HG02588 (cell line): ENCODE measurements at regions not wholly inside any gene's neighbourhood (a gene's known extent, or its start where the extent isn't known, plus 50 kb on each side); places are given as distances from the start of the nearest gene placed in this dataset.

ENCODE experiments used
- ATAC-seq: cut with Tn5 transposase; IDR thresholded peaks from one replicate; pipeline ENCODE4 v1.9.1; 2021; ENCODE audit warnings: mild to moderate bottlenecking, moderate library complexity; ENCODE audit not compliant: unreplicated experiment

DNA sequence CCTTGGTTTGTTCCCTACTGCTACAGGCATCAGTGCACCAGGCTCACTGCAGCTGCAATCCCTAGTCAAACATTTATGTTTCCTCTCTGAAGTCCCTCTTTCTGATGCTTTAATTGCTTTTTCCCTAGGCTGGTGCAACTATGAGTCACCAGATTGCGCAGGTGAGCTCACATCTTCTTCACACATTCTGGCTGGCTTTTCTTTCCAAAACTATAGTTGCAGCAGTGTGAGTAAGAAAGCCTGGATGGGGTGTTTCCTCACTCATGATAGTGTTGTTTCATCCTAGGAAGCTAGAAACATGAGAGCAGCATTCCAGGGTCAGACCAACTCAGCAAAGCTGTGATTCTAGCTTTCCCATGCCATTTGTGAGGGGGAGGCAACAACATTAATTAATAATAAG is 296.4 kb downstream of the PAX1 start:
- no peak for ATAC-seq

- ATAC-seq = no peak
Measured at GRCh38 chr20:21995461-21995860, 290.0 kb downstream of the PAX1 start.

DNA sequence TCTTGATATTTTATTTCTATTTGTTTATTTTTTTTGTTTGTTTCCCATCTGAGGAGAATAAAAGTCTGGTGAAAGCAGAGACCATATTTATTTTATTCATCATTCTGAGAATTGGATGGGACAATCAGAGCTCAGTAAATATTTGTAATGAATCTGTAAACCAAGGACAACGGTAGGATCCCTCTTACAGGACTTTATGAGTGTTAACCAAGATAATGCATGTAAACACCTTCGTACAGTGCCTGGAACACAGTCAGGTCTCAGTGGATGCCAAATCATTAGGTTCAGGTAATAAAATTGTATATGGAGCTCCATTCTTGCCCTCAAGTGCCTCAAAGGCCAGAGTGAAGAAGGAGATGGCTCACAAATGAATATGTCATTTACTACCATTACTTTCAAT is 288.7 kb downstream of the PAX1 start:
- no peak for ATAC-seq

- no peak for ATAC-seq
Measured at GRCh38 chr20:21982559-21982958, 277.1 kb downstream of the PAX1 start.

DNA sequence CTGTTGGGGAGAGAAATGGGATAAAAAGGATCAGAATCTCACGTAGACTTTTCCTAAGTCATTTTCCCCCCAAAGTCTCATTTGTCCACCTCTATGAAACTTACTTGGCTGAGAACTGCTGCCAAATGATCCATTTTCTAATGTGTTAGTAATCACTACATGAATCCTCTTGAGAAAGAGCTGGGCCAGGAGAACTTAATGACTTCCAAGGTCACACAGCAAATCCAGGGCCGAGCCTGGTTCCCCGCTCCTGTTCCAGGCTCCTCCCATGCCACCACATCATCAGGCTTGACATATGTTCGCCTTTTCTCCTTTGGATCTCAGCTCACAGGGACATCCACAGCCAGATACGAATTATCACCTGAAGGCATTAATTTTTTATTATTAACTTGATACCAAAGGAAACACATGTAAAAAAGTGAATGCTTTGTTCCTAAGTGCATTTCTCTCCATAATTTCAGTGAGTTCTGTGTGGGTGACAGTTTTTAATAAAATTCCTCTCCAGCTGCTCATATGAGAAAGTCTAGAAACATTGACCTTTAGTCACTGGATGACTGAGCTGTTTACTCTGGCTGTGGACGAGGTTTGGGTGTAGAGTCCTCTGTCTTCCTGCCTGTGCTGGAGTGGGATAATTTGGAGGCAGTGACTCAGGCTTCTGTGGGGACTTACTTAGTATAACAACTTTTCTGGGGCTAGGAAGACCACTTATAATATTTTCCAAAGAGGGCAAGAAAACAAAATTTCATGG is 276.3 kb downstream of the PAX1 start:
- ATAC-seq = no peak

GRCh38 chr20:21981179-21981578 is 275.7 kb downstream of the PAX1 start:
- no peak for ATAC-seq

- no peak for ATAC-seq
Measured at GRCh38 chr20:21971436-21971835, 266.0 kb downstream of the PAX1 start.

DNA sequence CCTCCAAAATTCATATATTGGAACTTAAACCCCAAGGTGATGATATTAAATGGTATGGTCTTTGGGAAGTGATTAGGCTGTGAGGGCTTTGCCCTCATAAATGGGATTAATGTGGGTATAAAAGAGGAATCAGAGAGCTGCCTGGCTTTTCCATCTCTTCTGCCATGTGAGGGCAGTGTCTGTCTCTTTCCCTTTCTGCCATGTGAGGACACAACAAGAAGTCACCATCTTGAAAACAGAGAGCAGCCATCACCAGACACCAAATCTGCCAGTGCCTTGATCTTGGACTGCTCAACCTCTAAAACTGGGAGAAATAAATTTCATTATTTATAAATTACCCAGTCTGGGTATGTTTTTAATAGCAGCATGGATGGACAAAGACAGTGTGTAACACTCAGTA is 263.0 kb downstream of the PAX1 start:
- no peak for ATAC-seq

DNA sequence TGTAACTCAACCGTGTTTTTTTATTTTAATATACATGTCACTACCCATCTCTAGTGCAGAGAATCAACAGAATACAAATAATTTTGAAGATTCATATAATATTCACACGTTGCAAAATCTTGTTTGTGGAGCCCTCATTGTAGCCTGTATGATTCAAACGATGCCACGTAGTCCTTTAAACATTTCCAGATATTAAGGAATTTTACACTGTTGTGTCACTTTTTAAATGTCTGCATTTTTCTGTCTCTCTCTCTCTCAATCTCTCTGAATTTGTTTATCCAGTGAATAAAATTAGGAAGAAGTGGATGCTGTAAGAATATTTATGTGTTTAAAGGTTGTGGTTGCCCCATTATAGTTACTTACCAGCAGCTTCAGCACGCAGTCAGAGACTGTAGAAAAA is 262.0 kb downstream of the PAX1 start:
- no peak for ATAC-seq

DNA sequence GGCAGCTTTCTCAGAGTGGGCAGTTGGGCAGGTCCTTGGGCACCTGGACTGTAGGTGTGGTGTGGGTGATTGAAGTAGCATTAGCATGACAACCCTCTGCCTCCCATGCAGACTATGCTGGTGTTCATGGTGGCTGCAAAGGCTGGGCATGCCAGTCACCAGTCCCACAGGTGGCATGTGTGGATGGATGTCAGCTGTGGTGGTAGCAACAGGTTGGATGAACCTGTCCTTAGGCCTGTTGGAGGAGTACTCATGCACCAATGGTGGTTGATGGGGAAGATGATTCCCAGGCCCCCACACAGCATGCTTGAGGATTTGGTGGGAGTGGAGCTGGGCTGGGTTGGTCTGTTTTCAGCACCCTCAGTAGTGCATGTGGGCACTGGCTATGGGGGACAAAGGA is 251.1 kb downstream of the PAX1 start:
- no peak for ATAC-seq

DNA sequence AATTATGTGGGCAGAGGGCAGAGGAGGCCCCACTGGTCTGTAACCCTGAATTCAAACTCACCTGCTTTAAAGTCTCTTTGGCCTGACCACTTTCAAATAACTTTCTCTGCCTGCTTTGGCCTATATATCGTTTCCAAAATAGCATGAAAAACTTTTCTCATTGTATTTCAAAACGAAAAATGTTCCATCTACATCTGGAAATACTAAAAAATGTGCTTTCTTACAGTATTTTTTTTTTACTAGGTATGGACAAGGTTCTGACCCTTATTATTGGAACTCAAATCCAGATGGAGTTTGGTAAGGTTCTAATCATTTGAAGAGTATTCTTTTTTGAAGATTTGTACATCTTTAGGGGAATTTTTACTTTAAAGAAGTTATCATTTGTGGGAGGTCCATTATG is 241.9 kb downstream of the PAX1 start:
- no peak for ATAC-seq

GRCh38 chr20:21944227-21944626 is 238.8 kb downstream of the PAX1 start:
- no peak for ATAC-seq

DNA sequence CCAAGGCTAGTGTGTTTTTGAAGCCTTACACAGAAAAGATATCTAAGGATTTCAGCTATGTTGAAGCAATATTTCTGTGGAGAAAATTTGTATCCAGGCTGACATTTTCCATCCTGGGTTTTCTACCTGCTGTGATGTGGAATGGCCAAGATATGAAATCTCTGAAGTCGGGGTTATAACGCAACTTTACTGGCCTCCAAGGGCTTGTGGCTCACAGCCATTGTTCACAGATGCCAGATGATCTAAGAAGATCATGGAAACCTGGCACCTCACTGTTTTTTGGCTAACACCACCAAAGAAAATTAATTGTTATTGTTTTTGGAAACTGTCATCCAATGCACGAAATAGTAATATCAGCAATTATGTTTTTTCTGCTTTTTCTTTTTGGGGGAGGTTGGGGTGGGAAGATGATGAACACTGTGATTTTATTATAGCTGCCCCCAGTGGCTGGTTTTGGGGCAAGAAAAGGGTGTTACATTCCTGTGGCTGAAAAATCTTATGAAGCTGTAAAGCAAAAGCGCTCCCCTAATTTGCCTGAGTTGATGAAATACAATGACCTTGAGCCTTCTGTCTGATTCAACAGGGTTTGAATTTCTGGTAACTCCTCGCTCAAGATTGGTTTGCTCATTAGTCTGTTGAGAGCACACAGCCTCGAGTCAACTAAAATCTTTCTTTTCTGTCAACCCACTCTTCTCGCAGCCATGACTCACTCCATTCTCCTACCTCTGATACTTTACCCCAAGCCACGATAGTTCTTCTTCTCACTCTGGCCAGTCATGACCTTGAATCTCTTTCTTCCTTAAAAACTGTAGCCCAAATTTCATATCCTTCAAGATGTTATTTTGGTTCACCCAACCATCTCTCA is 236.7 kb downstream of the PAX1 start:
- no peak for ATAC-seq

DNA sequence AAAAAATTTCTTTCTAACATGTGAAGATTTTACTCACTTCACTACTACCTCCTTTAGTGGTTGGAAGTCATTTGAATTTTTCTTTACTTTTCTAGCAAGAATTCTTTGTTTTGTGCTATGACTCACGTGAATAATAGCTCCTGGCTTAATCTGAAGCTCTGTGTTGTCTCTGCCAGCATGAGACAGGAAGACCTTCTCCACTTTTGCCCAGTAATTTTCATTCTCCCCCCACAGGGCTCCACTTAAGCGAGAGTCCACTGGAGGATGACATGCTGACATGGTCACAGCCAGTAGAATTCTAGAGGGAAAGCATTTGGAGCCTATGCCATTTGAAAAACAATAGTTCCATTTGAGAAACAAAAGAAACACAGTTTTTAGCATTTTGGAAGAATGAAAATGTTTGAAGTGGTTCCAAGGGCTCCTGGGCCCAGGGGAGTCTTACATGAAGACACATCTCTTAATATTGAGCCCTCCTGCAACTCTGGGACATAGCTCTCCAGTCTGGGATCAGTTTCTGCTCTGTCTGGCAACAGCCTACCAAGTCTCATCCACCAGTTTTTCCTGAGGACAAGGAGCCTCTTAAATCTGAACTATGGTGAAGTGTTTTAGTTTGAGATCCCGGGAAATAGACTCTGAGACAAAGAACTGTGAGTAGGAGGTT is 231.4 kb downstream of the PAX1 start:
- ATAC-seq = no peak

GRCh38 chr20:21936261-21936660 is 230.8 kb downstream of the PAX1 start:
- no peak for ATAC-seq

DNA sequence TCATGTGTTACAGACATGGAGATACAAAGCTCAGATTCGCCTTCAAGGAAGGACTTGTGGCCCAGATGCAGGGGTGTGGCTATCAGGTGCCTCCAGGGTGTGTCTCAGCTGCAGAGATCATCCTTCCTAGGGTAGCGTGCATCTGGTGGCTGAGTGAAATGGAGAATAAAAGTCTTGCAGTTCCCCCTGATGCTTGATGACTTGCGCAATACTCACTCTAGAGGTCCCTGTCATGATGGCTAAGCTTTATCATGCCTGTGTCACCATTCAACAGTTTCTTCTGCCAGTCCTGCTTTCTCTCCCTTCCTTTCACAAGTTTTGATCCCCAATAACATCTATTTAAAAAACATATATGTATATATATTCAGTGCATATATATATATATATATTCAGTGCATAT is 228.1 kb downstream of the PAX1 start:
- ATAC-seq = no peak

- no peak for ATAC-seq
Measured at GRCh38 chr20:21921251-21921650, 215.8 kb downstream of the PAX1 start.

GRCh38 chr20:21920211-21920610 is 214.7 kb downstream of the PAX1 start:
- no peak for ATAC-seq

- ATAC-seq = no peak
Measured at GRCh38 chr20:21918398-21918797, 212.9 kb downstream of the PAX1 start.

GRCh38 chr20:21902391-21902790 is 196.9 kb downstream of the PAX1 start:
- no peak for ATAC-seq

DNA sequence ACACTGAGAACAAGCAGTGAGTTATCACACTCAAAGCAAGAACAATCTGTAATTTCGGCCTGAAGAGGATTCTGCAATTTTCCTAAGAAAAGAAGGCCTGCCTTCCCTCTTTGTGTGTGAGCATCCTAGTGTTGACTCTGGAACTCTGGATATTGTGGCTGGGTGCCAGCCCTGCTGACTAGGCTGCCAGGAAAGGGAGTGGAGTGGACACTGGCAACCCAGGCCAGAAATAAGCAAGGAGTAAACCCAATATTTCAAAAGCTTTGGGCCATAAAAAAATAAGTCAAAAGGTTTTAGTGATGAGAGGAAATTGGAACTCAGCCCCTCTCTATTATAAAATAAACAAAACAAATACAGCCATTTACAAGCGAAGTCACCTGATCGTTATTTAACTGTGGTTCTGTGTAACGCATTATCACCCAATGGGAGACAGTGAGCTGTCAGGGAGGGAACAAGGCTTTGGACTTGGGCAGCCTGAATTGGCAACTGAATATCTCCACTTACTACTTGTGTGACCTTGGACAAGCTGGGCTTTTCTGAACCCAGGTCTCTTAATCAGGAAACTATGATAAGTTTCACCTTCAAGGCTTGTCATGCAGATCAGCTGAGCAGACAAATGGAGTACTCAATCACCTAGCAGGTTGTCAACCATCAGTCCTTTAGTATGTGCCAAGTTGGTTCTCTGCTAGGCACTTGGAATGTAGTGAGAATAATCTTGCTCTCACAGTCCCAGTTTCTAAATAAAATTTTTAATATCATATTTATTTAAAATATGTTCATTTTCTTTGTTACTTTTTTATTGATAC is 196.2 kb downstream of the PAX1 start:
- no peak for ATAC-seq
